Liver (tissue), 1 donor: ENCODE measurements at regions not wholly inside any gene's neighbourhood (a gene's known extent, or its start where the extent isn't known, plus 50 kb on each side); places are given as distances from the start of the nearest gene placed in this dataset.

Experiments used
- FOXA2 ChIP-seq: IDR thresholded peaks from 2 replicates; pipeline ENCODE4 v1.6.1; 2016; ENCODE audit warnings: antibody characterized with exemption
- YY1 ChIP-seq: IDR thresholded peaks from 2 replicates; pipeline ENCODE4 v1.6.1; 2016; ENCODE audit warnings: antibody characterized with exemption, mild to moderate bottlenecking

DNA sequence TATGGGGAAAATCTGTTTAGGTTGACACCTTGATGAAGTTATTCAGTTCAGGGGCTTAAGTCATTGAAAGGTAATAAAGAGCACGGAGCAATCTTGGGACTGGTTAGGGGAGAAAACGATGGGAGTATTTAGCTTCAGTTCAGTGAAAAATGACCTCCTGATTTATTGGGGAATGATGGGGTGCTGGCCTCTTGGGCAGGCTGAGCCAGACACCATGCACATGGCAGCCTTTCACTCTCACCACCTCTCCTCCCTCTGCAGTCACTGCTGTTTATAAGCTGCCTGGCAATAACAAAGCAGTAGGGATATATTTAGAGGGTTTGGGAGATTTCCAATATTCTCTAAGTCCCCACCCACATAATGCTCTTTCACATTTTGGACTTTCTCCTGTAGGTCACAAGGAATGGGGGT lies 140.5 kb upstream of the HS3ST2 start:
- no peak for TF ChIP-seq FOXA2
- TF ChIP-seq YY1, result no peak
